Sigmoid colon (tissue), 4 donors: ENCODE measurements at regions not wholly inside any gene's neighbourhood (a gene's known extent, or its start where the extent isn't known, plus 50 kb on each side); places are given as distances from the start of the nearest gene placed in this dataset.
"Not testable (repeated sequence)": the region's sequence is repeated elsewhere in the genome, so short reads cannot be mapped to it uniquely, and the experiment has no call there.

Source experiments
- EP300 ChIP-seq, 4 donors: sonication (generic); formaldehyde crosslinking; IDR thresholded peaks; one replicate each; pipeline ENCODE4 v1.6.1; 2017; ENCODE audit warnings: antibody characterized with exemption in 4 of 4
- POLR2A ChIP-seq, 2 donors: fragments of 450-650 bp; IDR thresholded peaks; one replicate each; pipeline ENCODE4 v1.6.1; 2016; ENCODE audit warnings: antibody characterized with exemption in 2 of 2, mild to moderate bottlenecking in 2 of 2, moderate library complexity in 2 of 2
- TF ChIP-seq, protein P1 (sequence below), 4 experiments: fragments of 450-650 bp in 3 of 4; fragments of 200-600 bp in 1 of 4; IDR thresholded peaks; one replicate each; pipeline ENCODE4 v1.5.1; 2016 to 2019; ENCODE audit warnings: antibody characterized with exemption in 4 of 4, mild to moderate bottlenecking in 3 of 4, moderate library complexity in 2 of 4

DNA sequence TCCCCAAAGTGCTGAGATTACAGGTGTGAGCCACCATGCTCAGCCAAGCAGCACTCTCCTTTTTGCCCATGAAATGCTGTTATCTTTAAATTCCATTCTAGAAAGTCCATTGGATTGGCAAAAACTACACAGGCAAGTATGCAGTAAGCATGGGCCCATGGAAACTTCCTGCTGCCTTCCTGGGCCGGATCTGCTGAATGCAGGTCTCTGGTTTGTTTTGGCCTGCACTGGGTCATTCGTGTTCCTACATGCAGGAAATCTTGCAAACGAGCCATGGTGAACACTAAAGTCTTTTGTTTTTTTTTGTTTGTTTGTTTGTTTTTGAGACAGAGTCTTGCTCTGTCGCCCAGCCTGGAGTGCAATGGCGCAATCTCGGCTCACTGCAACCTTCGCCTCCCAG lies 76.8 kb upstream of the SPDYE9 start:
- not testable (repeated sequence) for TF ChIP-seq POLR2A, EP300 (IDR thresholded peaks at IDR 0.05)
- TF ChIP-seq, protein P1, sequence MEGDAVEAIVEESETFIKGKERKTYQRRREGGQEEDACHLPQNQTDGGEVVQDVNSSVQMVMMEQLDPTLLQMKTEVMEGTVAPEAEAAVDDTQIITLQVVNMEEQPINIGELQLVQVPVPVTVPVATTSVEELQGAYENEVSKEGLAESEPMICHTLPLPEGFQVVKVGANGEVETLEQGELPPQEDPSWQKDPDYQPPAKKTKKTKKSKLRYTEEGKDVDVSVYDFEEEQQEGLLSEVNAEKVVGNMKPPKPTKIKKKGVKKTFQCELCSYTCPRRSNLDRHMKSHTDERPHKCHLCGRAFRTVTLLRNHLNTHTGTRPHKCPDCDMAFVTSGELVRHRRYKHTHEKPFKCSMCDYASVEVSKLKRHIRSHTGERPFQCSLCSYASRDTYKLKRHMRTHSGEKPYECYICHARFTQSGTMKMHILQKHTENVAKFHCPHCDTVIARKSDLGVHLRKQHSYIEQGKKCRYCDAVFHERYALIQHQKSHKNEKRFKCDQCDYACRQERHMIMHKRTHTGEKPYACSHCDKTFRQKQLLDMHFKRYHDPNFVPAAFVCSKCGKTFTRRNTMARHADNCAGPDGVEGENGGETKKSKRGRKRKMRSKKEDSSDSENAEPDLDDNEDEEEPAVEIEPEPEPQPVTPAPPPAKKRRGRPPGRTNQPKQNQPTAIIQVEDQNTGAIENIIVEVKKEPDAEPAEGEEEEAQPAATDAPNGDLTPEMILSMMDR (IDR thresholded peaks at IDR 0.05) = not testable (repeated sequence)
